Neural progenitor cell (in vitro differentiated cells): ENCODE measurements at regions not wholly inside any gene's neighbourhood (a gene's known extent, or its start where the extent isn't known, plus 50 kb on each side); places are given as distances from the start of the nearest gene placed in this dataset.

Experiments
- DNase-seq: peaks from one replicate; pipeline ENCODE4 v3.0.0-alpha.2; 2016; ENCODE audit warnings: low spot score
- H2AFZ ChIP-seq: fragments of 200-600 bp; sonication (generic); replicated peaks from 2 replicates; pipeline ENCODE4 v1.6.1; 2016; ENCODE audit warnings: antibody characterized with exemption
- H3F3A ChIP-seq: fragments of 200-600 bp; sonication (generic); 2 replicates; pipeline ENCODE4 v1.6.1; 2016; ENCODE audit warnings: antibody characterized with exemption, low read depth
- H3K27ac ChIP-seq: fragments of 200-600 bp; sonication (generic); 2 replicates; pipeline ENCODE4 v1.5.1; 2016; ENCODE audit warnings: mild to moderate bottlenecking
- H3K27me3 ChIP-seq: fragments of 200-600 bp; sonication (generic); 2 replicates; pipeline ENCODE4 v1.6.1; 2016; ENCODE audit warnings: mild to moderate bottlenecking, moderate library complexity
- H3K36me3 ChIP-seq: fragments of 200-600 bp; sonication (generic); 2 replicates; pipeline ENCODE4 v1.5.1; 2016
- H3K4me1 ChIP-seq: fragments of 200-600 bp; sonication (generic); 2 replicates; pipeline ENCODE4 v1.6.1; 2016; ENCODE audit warnings: mixed run types
- H3K4me2 ChIP-seq: fragments of 200-600 bp; sonication (generic); 2 replicates; pipeline ENCODE4 v1.6.1; 2016
- H3K4me3 ChIP-seq: fragments of 200-600 bp; sonication (generic); 2 replicates; pipeline ENCODE4 v1.5.1; 2016
- H3K79me2 ChIP-seq: fragments of 200-600 bp; sonication (generic); 2 replicates; pipeline ENCODE4 v1.6.1; 2016; ENCODE audit warnings: low read depth
- H3K9ac ChIP-seq: fragments of 200-600 bp; sonication (generic); 2 replicates; pipeline ENCODE4 v1.6.1; 2016
- H3K9me3 ChIP-seq: fragments of 200-600 bp; sonication (generic); 2 replicates; pipeline ENCODE4 v1.5.1; 2016; ENCODE audit warnings: low read depth
- H4K20me1 ChIP-seq: fragments of 200-600 bp; sonication (generic); 2 replicates; pipeline ENCODE4 v1.6.1; 2016; ENCODE audit warnings: low read depth
- H3K27ac Mint-ChIP-seq: 3 replicates; pipeline ENCODE4 v1.8.0; 2021; ENCODE audit warnings: mixed read lengths
- H3K27me3 Mint-ChIP-seq: 2 replicates; pipeline ENCODE4 v1.8.0; 2022; ENCODE audit warnings: low read depth, mild to moderate bottlenecking, inconsistent platforms, moderate library complexity, mixed read lengths; ENCODE audit not compliant: insufficient read depth
- H3K36me3 Mint-ChIP-seq: 3 replicates; pipeline ENCODE4 v1.8.0; 2021; ENCODE audit warnings: mixed read lengths
- H3K4me1 Mint-ChIP-seq: 3 replicates; pipeline ENCODE4 v1.8.0; 2021; ENCODE audit warnings: mixed read lengths
- H3K4me3 Mint-ChIP-seq: 3 replicates; pipeline ENCODE4 v1.8.0; 2021; ENCODE audit warnings: mild to moderate bottlenecking, moderate library complexity, mixed read lengths
- H3K9me3 Mint-ChIP-seq: 3 replicates; pipeline ENCODE4 v1.8.0; 2020; ENCODE audit warnings: mixed read lengths
- EZH2 ChIP-seq: fragments of 200-600 bp; sonication (generic); IDR thresholded peaks from 2 replicates; pipeline ENCODE4 v1.6.1; 2017; ENCODE audit warnings: antibody characterized with exemption, mild to moderate bottlenecking, moderate library complexity
- EZH2phosphoT487 ChIP-seq: fragments of 200-600 bp; sonication (generic); IDR thresholded peaks from 2 replicates; pipeline ENCODE4 v1.6.1; 2017; ENCODE audit warnings: antibody characterized with exemption
- TF ChIP-seq, protein P1 (sequence below): fragments of 200-600 bp; sonication (generic); IDR thresholded peaks from 2 replicates; pipeline ENCODE4 v1.5.1; 2017; ENCODE audit warnings: antibody characterized with exemption, mild to moderate bottlenecking

DNA sequence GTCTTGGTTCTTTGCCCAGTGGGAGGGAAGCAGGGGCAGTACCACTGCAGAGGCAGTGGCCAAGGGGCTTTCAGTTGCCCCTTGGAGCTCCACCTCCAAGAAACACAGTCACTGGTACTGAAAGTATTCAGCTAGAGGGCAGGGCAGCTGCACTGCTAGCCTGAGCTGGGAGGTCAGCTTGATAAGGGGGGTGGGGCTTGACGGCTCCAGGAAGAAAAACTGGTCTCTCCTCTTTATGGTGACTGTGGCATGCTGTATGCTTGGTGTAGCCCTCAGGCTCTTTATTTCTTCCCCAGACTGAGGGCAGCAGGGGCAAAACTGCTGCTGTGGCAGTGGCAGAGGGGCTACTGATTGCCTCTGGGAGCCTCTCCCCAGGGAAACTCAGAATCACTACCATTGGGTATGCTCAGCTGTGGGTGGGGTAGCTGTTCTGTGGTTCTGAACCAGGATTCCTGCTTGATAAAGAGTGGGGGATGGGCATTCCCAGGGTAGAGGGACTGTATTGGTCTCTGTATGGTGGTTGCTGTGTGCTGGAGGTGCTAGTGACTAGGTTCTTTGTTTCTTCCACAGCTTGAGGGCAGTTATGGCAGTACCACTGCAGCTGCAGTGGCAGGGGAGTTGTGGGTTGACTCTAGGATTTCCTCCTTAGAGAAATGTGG lies 134.6 kb upstream of the SCN7A start:
- Histone ChIP-seq H3K27me3 (no peaks in the 10 kb centered on the region), H4K20me1 (no peaks in the 10 kb centered on the region), H3K4me2 (no peak overlapping the region), H3K4me3 (no peak overlapping the region), H3K36me3 (no peaks in the 10 kb centered on the region), H2AFZ (peak overlapping the region; percentile 34), H3F3A (no peaks in the 10 kb centered on the region), H3K9ac (no peak overlapping the region), H3K27ac (no peak overlapping the region), H3K4me1 (peaks cover 4% of the 10 kb centered on the region), H3K79me2 (no peaks in the 10 kb centered on the region), H3K9me3 (no peaks in the 10 kb centered on the region)
- TF ChIP-seq EZH2, result no peak
- TF ChIP-seq, protein P1, sequence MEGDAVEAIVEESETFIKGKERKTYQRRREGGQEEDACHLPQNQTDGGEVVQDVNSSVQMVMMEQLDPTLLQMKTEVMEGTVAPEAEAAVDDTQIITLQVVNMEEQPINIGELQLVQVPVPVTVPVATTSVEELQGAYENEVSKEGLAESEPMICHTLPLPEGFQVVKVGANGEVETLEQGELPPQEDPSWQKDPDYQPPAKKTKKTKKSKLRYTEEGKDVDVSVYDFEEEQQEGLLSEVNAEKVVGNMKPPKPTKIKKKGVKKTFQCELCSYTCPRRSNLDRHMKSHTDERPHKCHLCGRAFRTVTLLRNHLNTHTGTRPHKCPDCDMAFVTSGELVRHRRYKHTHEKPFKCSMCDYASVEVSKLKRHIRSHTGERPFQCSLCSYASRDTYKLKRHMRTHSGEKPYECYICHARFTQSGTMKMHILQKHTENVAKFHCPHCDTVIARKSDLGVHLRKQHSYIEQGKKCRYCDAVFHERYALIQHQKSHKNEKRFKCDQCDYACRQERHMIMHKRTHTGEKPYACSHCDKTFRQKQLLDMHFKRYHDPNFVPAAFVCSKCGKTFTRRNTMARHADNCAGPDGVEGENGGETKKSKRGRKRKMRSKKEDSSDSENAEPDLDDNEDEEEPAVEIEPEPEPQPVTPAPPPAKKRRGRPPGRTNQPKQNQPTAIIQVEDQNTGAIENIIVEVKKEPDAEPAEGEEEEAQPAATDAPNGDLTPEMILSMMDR, result no peak
- TF ChIP-seq EZH2phosphoT487, result no peak
- no peaks in the 10 kb centered on the region for H3K27me3 Mint-ChIP-seq
- H3K4me3 Mint-ChIP-seq, result no peak overlapping the region
- no peak overlapping the region for H3K27ac Mint-ChIP-seq
- no peaks in the 10 kb centered on the region for H3K9me3 Mint-ChIP-seq
- no peak for DNase-seq
- no peaks in the 10 kb centered on the region for H3K4me1 Mint-ChIP-seq
- no peaks in the 10 kb centered on the region for H3K36me3 Mint-ChIP-seq

DNA sequence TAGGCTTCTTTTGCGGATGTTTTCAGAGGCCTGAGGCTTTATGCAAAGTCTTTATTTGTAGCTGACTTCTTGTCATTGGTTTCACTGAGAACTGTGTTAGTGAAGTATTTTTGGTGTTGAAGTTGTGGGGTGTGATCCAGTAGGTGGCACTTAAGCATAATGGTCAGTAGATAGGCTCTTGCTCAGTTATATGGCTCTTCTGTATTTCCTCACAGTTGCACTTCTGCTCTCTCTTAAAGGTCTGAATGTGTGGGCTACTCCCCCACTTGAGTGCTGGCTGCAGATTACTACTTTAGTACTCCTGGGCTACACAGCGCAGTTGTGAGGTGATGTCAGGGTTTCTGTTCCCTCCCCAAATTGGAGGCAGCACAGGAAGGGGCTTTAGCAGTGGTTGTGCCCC lies 133.8 kb upstream of the SCN7A start:
- TF ChIP-seq EZH2, result no peak
- TF ChIP-seq, protein P1, result no peak
- no peak for TF ChIP-seq EZH2phosphoT487
- no peak overlapping the region for H3K4me3 ChIP-seq
- H3K36me3 ChIP-seq, result no peaks in the 10 kb centered on the region
- H2AFZ ChIP-seq, result peak overlapping the region; percentile 34
- H3K4me3 Mint-ChIP-seq, result no peak overlapping the region
- no peak overlapping the region for H3K9ac ChIP-seq
- no peaks in the 10 kb centered on the region for H3K4me1 ChIP-seq
- no peak overlapping the region for H3K27ac ChIP-seq
- no peaks in the 10 kb centered on the region for H3K36me3 Mint-ChIP-seq
- DNase-seq, result no peak
- H3F3A ChIP-seq, result no peaks in the 10 kb centered on the region
- no peak overlapping the region for H3K27ac Mint-ChIP-seq
- no peaks in the 10 kb centered on the region for H3K79me2 ChIP-seq
- no peaks in the 10 kb centered on the region for H3K27me3 Mint-ChIP-seq
- no peaks in the 10 kb centered on the region for H4K20me1 ChIP-seq
- no peaks in the 10 kb centered on the region for H3K9me3 ChIP-seq
- H3K4me1 Mint-ChIP-seq, result no peaks in the 10 kb centered on the region
- no peak overlapping the region for H3K4me2 ChIP-seq
- no peaks in the 10 kb centered on the region for H3K27me3 ChIP-seq
- no peaks in the 10 kb centered on the region for H3K9me3 Mint-ChIP-seq

DNA sequence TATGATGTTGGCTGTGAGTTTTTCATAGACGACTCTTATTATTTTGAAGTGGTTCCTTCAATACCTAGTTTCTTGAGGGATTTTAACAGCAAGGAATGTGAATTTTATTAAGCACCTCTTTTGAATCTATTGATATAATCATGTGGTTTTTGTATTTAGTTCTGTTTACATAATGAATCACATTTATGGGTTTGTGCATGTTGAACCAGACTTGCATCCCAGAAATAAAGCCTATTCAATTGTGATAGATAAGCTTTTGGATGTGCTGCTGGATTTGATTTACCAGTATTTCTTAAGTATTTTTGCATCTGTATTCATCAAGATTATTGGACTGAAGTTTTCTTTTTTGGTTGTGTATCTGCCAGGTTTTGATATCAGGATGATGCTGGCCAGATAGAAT lies 131.6 kb upstream of the SCN7A start:
- Mint-ChIP-seq H3K36me3 (no peaks in the 10 kb centered on the region), H3K27me3 (no peaks in the 10 kb centered on the region), H3K4me3 (no peak overlapping the region), H3K9me3 (no peaks in the 10 kb centered on the region), H3K27ac (no peak overlapping the region), H3K4me1 (no peaks in the 10 kb centered on the region)
- Histone ChIP-seq H3K79me2 (no peaks in the 10 kb centered on the region), H3F3A (no peaks in the 10 kb centered on the region), H2AFZ (no peak overlapping the region), H3K9me3 (no peaks in the 10 kb centered on the region), H3K36me3 (no peaks in the 10 kb centered on the region), H3K27ac (no peak overlapping the region), H3K4me2 (no peak overlapping the region), H3K4me1 (no peaks in the 10 kb centered on the region), H3K27me3 (no peaks in the 10 kb centered on the region), H3K9ac (no peak overlapping the region), H3K4me3 (no peak overlapping the region), H4K20me1 (no peaks in the 10 kb centered on the region)
- TF ChIP-seq, protein P1, result no peak
- TF ChIP-seq EZH2 (no peak), EZH2phosphoT487 (no peak)
- DNase-seq, result no peak
